OCI-LY7 (cell line): ENCODE measurements at regions not wholly inside any gene's neighbourhood (a gene's known extent, or its start where the extent isn't known, plus 50 kb on each side); places are given as distances from the start of the nearest gene placed in this dataset.

ENCODE experiments used
- CTCF ChIP-seq: fragments of 200-600 bp; sonication (generic); conservative IDR thresholded peaks from 2 replicates; pipeline ENCODE4 v1.5.1; 2014; ENCODE audit warnings: mild to moderate bottlenecking, antibody characterized with exemption, low read length, moderate library complexity, mixed read lengths
- EZH2phosphoT487 ChIP-seq: fragments of 200-600 bp; sonication (generic); IDR thresholded peaks from 2 replicates; pipeline ENCODE4 v1.6.1; 2018; ENCODE audit warnings: low read depth, borderline replicate concordance, mild to moderate bottlenecking, mixed run types, antibody characterized with exemption, low read length, moderate library complexity, mixed read lengths

DNA sequence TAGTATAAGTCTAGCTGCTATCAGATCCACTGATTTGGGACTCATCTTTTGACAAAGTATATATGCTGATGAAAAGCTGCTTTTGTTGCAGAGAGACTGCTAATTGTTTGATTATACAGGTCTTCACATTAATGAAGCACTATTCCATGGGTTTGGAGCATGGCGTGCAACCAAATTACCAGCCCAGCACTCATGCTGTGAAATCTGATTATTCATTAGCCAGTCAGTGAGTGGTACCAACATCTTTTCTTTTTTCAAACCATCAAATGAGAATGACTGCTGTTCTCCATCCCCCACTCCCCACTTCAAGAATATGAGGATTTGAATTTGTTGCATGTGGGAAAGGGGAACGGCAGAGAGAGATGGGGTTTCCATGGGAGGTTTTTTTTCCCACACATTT lies 91.3 kb downstream of the ID4 start:
- no peak for TF ChIP-seq CTCF
- TF ChIP-seq EZH2phosphoT487, result no peak
